Neural progenitor cell (in vitro differentiated cells): ENCODE measurements at regions not wholly inside any gene's neighbourhood (a gene's known extent, or its start where the extent isn't known, plus 50 kb on each side); places are given as distances from the start of the nearest gene placed in this dataset.
A peak's percentile ranks its signal among the peaks of the same experiment; 100 is the strongest.

ENCODE experiments used
- DNase-seq: peaks from one replicate; pipeline ENCODE4 v3.0.0-alpha.2; 2016; ENCODE audit warnings: low spot score
- H2AFZ ChIP-seq: fragments of 200-600 bp; sonication (generic); replicated peaks from 2 replicates; pipeline ENCODE4 v1.6.1; 2016; ENCODE audit warnings: antibody characterized with exemption
- H3F3A ChIP-seq: fragments of 200-600 bp; sonication (generic); 2 replicates; pipeline ENCODE4 v1.6.1; 2016; ENCODE audit warnings: antibody characterized with exemption, low read depth
- H3K27ac ChIP-seq: fragments of 200-600 bp; sonication (generic); 2 replicates; pipeline ENCODE4 v1.5.1; 2016; ENCODE audit warnings: mild to moderate bottlenecking
- H3K27me3 ChIP-seq: fragments of 200-600 bp; sonication (generic); 2 replicates; pipeline ENCODE4 v1.6.1; 2016; ENCODE audit warnings: mild to moderate bottlenecking, moderate library complexity
- H3K36me3 ChIP-seq: fragments of 200-600 bp; sonication (generic); 2 replicates; pipeline ENCODE4 v1.5.1; 2016
- H3K4me1 ChIP-seq: fragments of 200-600 bp; sonication (generic); 2 replicates; pipeline ENCODE4 v1.6.1; 2016; ENCODE audit warnings: mixed run types
- H3K4me2 ChIP-seq: fragments of 200-600 bp; sonication (generic); 2 replicates; pipeline ENCODE4 v1.6.1; 2016
- H3K4me3 ChIP-seq: fragments of 200-600 bp; sonication (generic); 2 replicates; pipeline ENCODE4 v1.5.1; 2016
- H3K79me2 ChIP-seq: fragments of 200-600 bp; sonication (generic); 2 replicates; pipeline ENCODE4 v1.6.1; 2016; ENCODE audit warnings: low read depth
- H3K9ac ChIP-seq: fragments of 200-600 bp; sonication (generic); 2 replicates; pipeline ENCODE4 v1.6.1; 2016
- H3K9me3 ChIP-seq: fragments of 200-600 bp; sonication (generic); 2 replicates; pipeline ENCODE4 v1.5.1; 2016; ENCODE audit warnings: low read depth
- H4K20me1 ChIP-seq: fragments of 200-600 bp; sonication (generic); 2 replicates; pipeline ENCODE4 v1.6.1; 2016; ENCODE audit warnings: low read depth
- H3K27ac Mint-ChIP-seq: 3 replicates; pipeline ENCODE4 v1.8.0; 2021; ENCODE audit warnings: mixed read lengths
- H3K27me3 Mint-ChIP-seq: 2 replicates; pipeline ENCODE4 v1.8.0; 2022; ENCODE audit warnings: low read depth, mild to moderate bottlenecking, inconsistent platforms, moderate library complexity, mixed read lengths; ENCODE audit not compliant: insufficient read depth
- H3K36me3 Mint-ChIP-seq: 3 replicates; pipeline ENCODE4 v1.8.0; 2021; ENCODE audit warnings: mixed read lengths
- H3K4me1 Mint-ChIP-seq: 3 replicates; pipeline ENCODE4 v1.8.0; 2021; ENCODE audit warnings: mixed read lengths
- H3K4me3 Mint-ChIP-seq: 3 replicates; pipeline ENCODE4 v1.8.0; 2021; ENCODE audit warnings: mild to moderate bottlenecking, moderate library complexity, mixed read lengths
- H3K9me3 Mint-ChIP-seq: 3 replicates; pipeline ENCODE4 v1.8.0; 2020; ENCODE audit warnings: mixed read lengths
- CTCF ChIP-seq: fragments of 200-600 bp; sonication (generic); IDR thresholded peaks from 2 replicates; pipeline ENCODE4 v1.5.1; 2017; ENCODE audit warnings: antibody characterized with exemption, mild to moderate bottlenecking
- EZH2 ChIP-seq: fragments of 200-600 bp; sonication (generic); IDR thresholded peaks from 2 replicates; pipeline ENCODE4 v1.6.1; 2017; ENCODE audit warnings: antibody characterized with exemption, mild to moderate bottlenecking, moderate library complexity
- EZH2phosphoT487 ChIP-seq: fragments of 200-600 bp; sonication (generic); IDR thresholded peaks from 2 replicates; pipeline ENCODE4 v1.6.1; 2017; ENCODE audit warnings: antibody characterized with exemption

- peak overlapping the region; percentile 62 for H3K4me2 ChIP-seq
- H3K27me3 ChIP-seq = no peaks in the 10 kb centered on the region
- peaks cover 14% of the 10 kb centered on the region for H3K36me3 Mint-ChIP-seq
- no peaks in the 10 kb centered on the region for H4K20me1 ChIP-seq
- peaks cover 4% of the 10 kb centered on the region for H3K9me3 ChIP-seq
- H3K9ac ChIP-seq = no peak overlapping the region
- peak overlapping the region; percentile 52 for H3K4me3 Mint-ChIP-seq
- H3K4me3 ChIP-seq = no peak overlapping the region
- H3K4me1 ChIP-seq = peaks cover 52% of the 10 kb centered on the region
- H3K27ac ChIP-seq = peak overlapping the region; percentile 65
- peaks cover 5% of the 10 kb centered on the region for H3K36me3 ChIP-seq
- H3K4me1 Mint-ChIP-seq = peaks cover 68% of the 10 kb centered on the region
- peaks cover 33% of the 10 kb centered on the region for H3K9me3 Mint-ChIP-seq
- H3K27ac Mint-ChIP-seq = peak overlapping the region; percentile 99
- H3K27me3 Mint-ChIP-seq = peaks cover 23% of the 10 kb centered on the region
- peaks cover 54% of the 10 kb centered on the region for H3F3A ChIP-seq
- peak; percentile 56 for TF ChIP-seq EZH2phosphoT487
- no peak for TF ChIP-seq EZH2
- DNase-seq = peak; percentile 82
- no peaks in the 10 kb centered on the region for H3K79me2 ChIP-seq
- no peak overlapping the region for H2AFZ ChIP-seq
Observed at GRCh38 chr16:6122401-6122800, 1024.8 kb upstream of the EEF2KMT start.

- peaks cover 8% of the 10 kb centered on the region for H3K27me3 Mint-ChIP-seq
- H3K79me2 ChIP-seq = no peaks in the 10 kb centered on the region
- peaks cover 27% of the 10 kb centered on the region for H3K9me3 Mint-ChIP-seq
- H3K4me1 ChIP-seq = peaks cover 18% of the 10 kb centered on the region
- H3K4me3 ChIP-seq = no peak overlapping the region
- no peaks in the 10 kb centered on the region for H4K20me1 ChIP-seq
- no peak overlapping the region for H3K4me2 ChIP-seq
- H3K27ac Mint-ChIP-seq = no peak overlapping the region
- H3K36me3 ChIP-seq = peaks cover 5% of the 10 kb centered on the region
- no peak for DNase-seq
- no peaks in the 10 kb centered on the region for H3F3A ChIP-seq
- peaks cover 24% of the 10 kb centered on the region for H3K4me1 Mint-ChIP-seq
- H3K4me3 Mint-ChIP-seq = no peak overlapping the region
- no peak overlapping the region for H3K9ac ChIP-seq
- peaks cover 16% of the 10 kb centered on the region for H3K36me3 Mint-ChIP-seq
- H3K27me3 ChIP-seq = no peaks in the 10 kb centered on the region
- H3K27ac ChIP-seq = no peak overlapping the region
- no peak for TF ChIP-seq EZH2
- TF ChIP-seq EZH2phosphoT487 = no peak
- no peak for TF ChIP-seq CTCF
- peaks cover 4% of the 10 kb centered on the region for H3K9me3 ChIP-seq
- no peak overlapping the region for H2AFZ ChIP-seq
Observed at GRCh38 chr16:6114691-6115090, 1017.1 kb upstream of the EEF2KMT start.

DNA sequence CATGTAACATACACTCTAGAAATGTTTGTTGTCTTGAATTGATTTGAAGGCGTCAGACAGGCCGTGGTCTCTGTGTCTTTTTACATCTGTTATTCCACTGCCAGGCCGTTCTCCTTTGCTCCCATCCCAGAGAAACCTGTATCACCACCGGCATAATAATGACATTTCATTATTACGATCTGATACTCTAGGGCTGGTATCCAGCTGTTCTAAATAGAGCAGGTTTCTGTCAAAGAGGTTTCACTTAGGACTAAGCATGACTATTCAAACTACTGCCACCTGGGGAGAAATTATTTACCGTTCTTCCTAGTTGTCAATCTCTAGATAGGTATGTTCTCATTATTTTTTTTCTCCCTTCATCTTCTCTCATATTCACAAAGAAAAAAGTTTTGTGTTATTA lies 1016.2 kb upstream of the EEF2KMT start:
- H3K9me3 ChIP-seq = peaks cover 4% of the 10 kb centered on the region
- TF ChIP-seq CTCF (no peak), EZH2phosphoT487 (no peak), EZH2 (no peak)
- H2AFZ ChIP-seq = no peak overlapping the region
- Mint-ChIP-seq H3K27ac (no peak overlapping the region), H3K4me1 (peaks cover 24% of the 10 kb centered on the region), H3K27me3 (peaks cover 4% of the 10 kb centered on the region), H3K4me3 (no peak overlapping the region), H3K9me3 (peaks cover 20% of the 10 kb centered on the region), H3K36me3 (peaks cover 13% of the 10 kb centered on the region)
- H3K36me3 ChIP-seq = peaks cover 5% of the 10 kb centered on the region
- H3F3A ChIP-seq = no peaks in the 10 kb centered on the region
- no peak for DNase-seq
- no peak overlapping the region for H3K4me3 ChIP-seq
- no peak overlapping the region for H3K4me2 ChIP-seq
- no peaks in the 10 kb centered on the region for H3K27me3 ChIP-seq
- no peak overlapping the region for H3K9ac ChIP-seq
- no peaks in the 10 kb centered on the region for H4K20me1 ChIP-seq
- no peak overlapping the region for H3K27ac ChIP-seq
- H3K4me1 ChIP-seq = peaks cover 18% of the 10 kb centered on the region
- no peaks in the 10 kb centered on the region for H3K79me2 ChIP-seq

GRCh38 chr16:6112700-6113099 lies 1015.1 kb upstream of the EEF2KMT start:
- H3K9me3 Mint-ChIP-seq = peaks cover 16% of the 10 kb centered on the region
- DNase-seq = no peak
- Histone ChIP-seq H3K79me2 (no peaks in the 10 kb centered on the region), H3F3A (no peaks in the 10 kb centered on the region), H3K9ac (no peak overlapping the region), H3K9me3 (peaks cover 1% of the 10 kb centered on the region), H2AFZ (no peak overlapping the region), H4K20me1 (no peaks in the 10 kb centered on the region), H3K27me3 (no peaks in the 10 kb centered on the region), H3K4me3 (no peak overlapping the region), H3K4me2 (no peak overlapping the region), H3K36me3 (peaks cover 2% of the 10 kb centered on the region), H3K4me1 (peaks cover 18% of the 10 kb centered on the region), H3K27ac (no peak overlapping the region)
- H3K4me1 Mint-ChIP-seq = peaks cover 24% of the 10 kb centered on the region
- H3K27me3 Mint-ChIP-seq = peaks cover 3% of the 10 kb centered on the region
- H3K27ac Mint-ChIP-seq = no peak overlapping the region
- TF ChIP-seq EZH2phosphoT487 (no peak), EZH2 (no peak), CTCF (no peak)
- no peak overlapping the region for H3K4me3 Mint-ChIP-seq
- H3K36me3 Mint-ChIP-seq = peaks cover 9% of the 10 kb centered on the region
